GM12878 (cell line): ENCODE measurements at regions not wholly inside any gene's neighbourhood (a gene's known extent, or its start where the extent isn't known, plus 50 kb on each side); places are given as distances from the start of the nearest gene placed in this dataset.

Source experiments
- BACH1 ChIP-seq: fragments of 450-650 bp; IDR thresholded peaks from 2 replicates; pipeline ENCODE4 v1.6.1; 2017; ENCODE audit warnings: mild to moderate bottlenecking, borderline replicate concordance
- BHLHE40 ChIP-seq, 2 experiments: fragments of 450-650 bp in 1 of 2; IDR thresholded peaks; 2 replicates each; pipeline ENCODE4 v1.6.1; 2011 to 2017; ENCODE audit warnings: low read depth in 2 of 2, borderline replicate concordance in 1 of 2, improper control_type of control experiment in 1 of 2, low read length in 1 of 2, mild to moderate bottlenecking in 1 of 2
- CBFB ChIP-seq: IDR thresholded peaks from 2 replicates; pipeline ENCODE4 v1.6.1; 2016; ENCODE audit warnings: antibody characterized with exemption, low read depth
- CBX5 ChIP-seq: sonication (generic); IDR thresholded peaks from 2 replicates; pipeline ENCODE4 v1.6.1; 2016; ENCODE audit warnings: low read depth, moderate library complexity, mild to moderate bottlenecking, inconsistent platforms
- CHD4 ChIP-seq: fragments of 200-600 bp; sonication (generic); IDR thresholded peaks from 2 replicates; pipeline ENCODE4 v1.6.1; 2016; ENCODE audit warnings: mild to moderate bottlenecking
- DPF2 ChIP-seq: fragments of 450-650 bp; IDR thresholded peaks from 2 replicates; pipeline ENCODE4 v1.6.1; 2017; ENCODE audit warnings: mild to moderate bottlenecking
- EGR1 ChIP-seq, 2 experiments: IDR thresholded peaks; 1 replicate in 1 of 2; 2 replicates in 1 of 2; pipeline ENCODE4 v1.6.1; 2011 to 2012; ENCODE audit warnings: low read depth in 2 of 2, low read length in 2 of 2, borderline replicate concordance in 1 of 2, mild to moderate bottlenecking in 1 of 2, moderate library complexity in 1 of 2
- ESRRA ChIP-seq: IDR thresholded peaks from 2 replicates; pipeline ENCODE4 v1.6.1; 2012; ENCODE audit warnings: mild to moderate bottlenecking, low read length, improper control_type of control experiment
- ETV6 ChIP-seq, 2 experiments: fragments of 450-650 bp in 1 of 2; IDR thresholded peaks in 1 of 2; conservative IDR thresholded peaks in 1 of 2; 2 replicates each; pipeline ENCODE4 v1.6.1; 2014; ENCODE audit warnings: antibody characterized with exemption in 1 of 2, borderline replicate concordance in 1 of 2, low read depth in 1 of 2, mild to moderate bottlenecking in 1 of 2, moderate library complexity in 1 of 2
- FOXM1 ChIP-seq: IDR thresholded peaks from 2 replicates; pipeline ENCODE4 v1.6.1; 2012; ENCODE audit warnings: low read depth, mild to moderate bottlenecking, inconsistent platforms, low read length, moderate library complexity
- GATAD2B ChIP-seq: fragments of 450-650 bp; conservative IDR thresholded peaks from 2 replicates; pipeline ENCODE4 v1.6.1; 2017; ENCODE audit warnings: low read depth, mild to moderate bottlenecking, moderate library complexity
- HCFC1 ChIP-seq: fragments of 150-350 bp; IDR thresholded peaks from 2 replicates; pipeline ENCODE4 v1.6.1; 2014; ENCODE audit warnings: low read length
- HDAC2 ChIP-seq: fragments of 200-600 bp; sonication (generic); IDR thresholded peaks from 2 replicates; pipeline ENCODE4 v1.6.1; 2017
- MEF2B ChIP-seq: fragments of 450-650 bp; IDR thresholded peaks from 2 replicates; pipeline ENCODE4 v1.6.1; 2018; ENCODE audit warnings: mild to moderate bottlenecking, moderate library complexity; ENCODE audit not compliant: partially characterized antibody, poor library complexity, severe bottlenecking
- NFIC ChIP-seq: IDR thresholded peaks from 2 replicates; pipeline ENCODE4 v1.6.1; 2012; ENCODE audit warnings: low read depth, mild to moderate bottlenecking, inconsistent platforms, low read length, moderate library complexity
- PAX5 ChIP-seq: IDR thresholded peaks from 2 replicates; pipeline ENCODE4 v1.6.1; 2011; ENCODE audit warnings: low read depth, low read length, borderline replicate concordance
- PBX3 ChIP-seq: IDR thresholded peaks from 2 replicates; pipeline ENCODE4 v1.6.1; 2011; ENCODE audit warnings: mild to moderate bottlenecking, low read depth, low read length, moderate library complexity; ENCODE audit not compliant: insufficient replicate concordance
- PML ChIP-seq: IDR thresholded peaks from 2 replicates; pipeline ENCODE4 v1.6.1; 2012; ENCODE audit warnings: low read length, inconsistent platforms
- RELA ChIP-seq: fragments of 450-650 bp; IDR thresholded peaks from 2 replicates; pipeline ENCODE4 v1.8.0; 2014; ENCODE audit warnings: borderline replicate concordance; ENCODE audit not compliant: partially characterized antibody
- TAF1 ChIP-seq: IDR thresholded peaks from 2 replicates; pipeline ENCODE4 v1.6.1; 2011; ENCODE audit warnings: mild to moderate bottlenecking, low read depth, low read length, borderline replicate concordance
- ZNF592 ChIP-seq: fragments of 450-650 bp; IDR thresholded peaks from 2 replicates; pipeline ENCODE4 v1.6.1; 2017; ENCODE audit warnings: mild to moderate bottlenecking, moderate library complexity
- ZZZ3 ChIP-seq: IDR thresholded peaks from 2 replicates; pipeline ENCODE4 v1.6.1; 2011; ENCODE audit warnings: low read depth; ENCODE audit not compliant: control insufficient read depth, insufficient read length
- TF ChIP-seq, protein P1 (sequence below): IDR thresholded peaks from 2 replicates; pipeline ENCODE4 v1.6.1; 2012; ENCODE audit warnings: low read depth, low read length, improper control_type of control experiment

DNA sequence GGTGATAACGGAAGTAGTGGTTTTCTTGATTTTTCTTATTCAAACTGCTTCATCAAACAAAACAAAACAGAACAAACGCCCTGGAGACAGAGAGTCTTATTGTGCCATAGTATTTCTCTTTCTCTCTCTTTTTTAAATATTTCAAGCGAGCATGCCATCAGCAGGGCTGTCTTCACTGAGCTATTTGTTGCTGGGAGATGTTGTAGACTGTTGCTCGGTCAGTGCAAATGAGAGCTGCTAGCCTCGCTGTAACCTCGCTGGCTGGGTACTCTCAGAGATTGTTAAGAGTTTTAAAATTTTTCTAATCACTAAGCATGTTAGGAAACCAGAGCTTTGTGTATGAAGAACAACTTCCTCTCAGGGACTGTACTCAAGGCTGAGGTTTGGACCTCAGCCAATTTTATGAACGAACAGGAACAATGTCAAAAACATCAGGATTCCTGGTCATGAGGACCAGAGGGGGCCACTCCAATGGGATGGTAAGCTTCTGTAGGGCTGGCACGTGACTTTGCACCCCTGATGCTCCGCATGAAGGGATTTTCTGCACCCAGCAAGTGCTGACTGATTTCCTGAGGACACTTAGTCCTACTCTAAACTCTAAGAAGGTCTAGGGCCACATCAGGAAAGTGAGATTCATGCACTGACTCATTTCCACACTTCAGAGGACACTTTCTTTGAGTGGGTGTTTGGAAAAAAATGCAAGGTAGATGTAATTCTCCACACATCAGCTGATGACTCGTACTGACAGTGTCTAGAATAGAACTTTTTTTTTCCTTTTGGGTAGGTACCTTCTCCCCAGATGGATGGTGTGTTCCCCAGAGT is 59.8 kb upstream of the IL1R1 start (continued):
- TF ChIP-seq, protein P1, sequence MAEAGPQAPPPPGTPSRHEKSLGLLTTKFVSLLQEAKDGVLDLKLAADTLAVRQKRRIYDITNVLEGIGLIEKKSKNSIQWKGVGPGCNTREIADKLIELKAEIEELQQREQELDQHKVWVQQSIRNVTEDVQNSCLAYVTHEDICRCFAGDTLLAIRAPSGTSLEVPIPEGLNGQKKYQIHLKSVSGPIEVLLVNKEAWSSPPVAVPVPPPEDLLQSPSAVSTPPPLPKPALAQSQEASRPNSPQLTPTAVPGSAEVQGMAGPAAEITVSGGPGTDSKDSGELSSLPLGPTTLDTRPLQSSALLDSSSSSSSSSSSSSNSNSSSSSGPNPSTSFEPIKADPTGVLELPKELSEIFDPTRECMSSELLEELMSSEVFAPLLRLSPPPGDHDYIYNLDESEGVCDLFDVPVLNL = no peak
- peak; percentile 79 for TF ChIP-seq NFIC
- peak; percentile 59 for TF ChIP-seq RELA
- TF ChIP-seq ETV6 (conservative IDR thresholded peaks at IDR 0.05 in 1 of 2, IDR thresholded peaks at IDR 0.05 in 1 of 2; ENCODE audit: borderline replicate concordance in 1 of 2, low read depth in 1 of 2) = peak in 1 of 2 experiments; percentile 89; a peak in 2 of 4 replicates
- 0 out of 2 replicates have a peak, but pooled peaks have one; percentile 9 for TF ChIP-seq ESRRA
- TF ChIP-seq MEF2B = peak; percentile 93
- no peak for TF ChIP-seq TAF1
- TF ChIP-seq GATAD2B = peak; percentile 85
- TF ChIP-seq EGR1 (IDR thresholded peaks at IDR 0.05; ENCODE audit: borderline replicate concordance in 1 of 2, low read depth in 2 of 2, low read length in 2 of 2) = peak in 1 of 2 experiments; percentile 79; a peak in 1 of 3 replicates
- no peak for TF ChIP-seq HDAC2
- peak; percentile 54; the same call in 1 of the 2 replicates for TF ChIP-seq CBX5
- no peak for TF ChIP-seq CHD4
- TF ChIP-seq HCFC1 = no peak
- TF ChIP-seq BHLHE40 (IDR thresholded peaks at IDR 0.05; ENCODE audit: borderline replicate concordance in 1 of 2, low read depth in 2 of 2, low read length in 1 of 2) = peak; percentile 96 to 98
- peak; percentile 8 for TF ChIP-seq PBX3
- TF ChIP-seq FOXM1 = peak; percentile 51; the same call in 1 of the 2 replicates
- TF ChIP-seq PML = 0 out of 2 replicates have a peak, but pooled peaks have one; percentile 45
- peak; percentile 79; the same call in 1 of the 2 replicates for TF ChIP-seq PAX5
- TF ChIP-seq BACH1 = peak; percentile 85; the same call in 1 of the 2 replicates
- TF ChIP-seq CBFB = no peak
- peak; percentile 3; the same call in 1 of the 2 replicates for TF ChIP-seq ZNF592
- TF ChIP-seq DPF2 = peak; percentile 97
- TF ChIP-seq ZZZ3 = no peak
